ENCODE measurements at regions not wholly inside any gene's neighbourhood (a gene's known extent, or its start where the extent isn't known, plus 50 kb on each side); places are given as distances from the start of the nearest gene placed in this dataset.
"Not testable (repeated sequence)": the region's sequence is repeated elsewhere in the genome, so short reads cannot be mapped to it uniquely, and the experiment has no call there.

- no peak for DNase-seq (ENCODE audit: extremely low read depth, low read depth)
- H3K4me3 ChIP-seq (replicated peaks; ENCODE audit: low read depth, low read length), result no peak overlapping the region
- TF ChIP-seq, protein P1, sequence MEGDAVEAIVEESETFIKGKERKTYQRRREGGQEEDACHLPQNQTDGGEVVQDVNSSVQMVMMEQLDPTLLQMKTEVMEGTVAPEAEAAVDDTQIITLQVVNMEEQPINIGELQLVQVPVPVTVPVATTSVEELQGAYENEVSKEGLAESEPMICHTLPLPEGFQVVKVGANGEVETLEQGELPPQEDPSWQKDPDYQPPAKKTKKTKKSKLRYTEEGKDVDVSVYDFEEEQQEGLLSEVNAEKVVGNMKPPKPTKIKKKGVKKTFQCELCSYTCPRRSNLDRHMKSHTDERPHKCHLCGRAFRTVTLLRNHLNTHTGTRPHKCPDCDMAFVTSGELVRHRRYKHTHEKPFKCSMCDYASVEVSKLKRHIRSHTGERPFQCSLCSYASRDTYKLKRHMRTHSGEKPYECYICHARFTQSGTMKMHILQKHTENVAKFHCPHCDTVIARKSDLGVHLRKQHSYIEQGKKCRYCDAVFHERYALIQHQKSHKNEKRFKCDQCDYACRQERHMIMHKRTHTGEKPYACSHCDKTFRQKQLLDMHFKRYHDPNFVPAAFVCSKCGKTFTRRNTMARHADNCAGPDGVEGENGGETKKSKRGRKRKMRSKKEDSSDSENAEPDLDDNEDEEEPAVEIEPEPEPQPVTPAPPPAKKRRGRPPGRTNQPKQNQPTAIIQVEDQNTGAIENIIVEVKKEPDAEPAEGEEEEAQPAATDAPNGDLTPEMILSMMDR (IDR thresholded peaks at IDR 0.05; ENCODE audit: low read depth, low read length, missing control alignments), result no peak
These were observed 946.0 kb downstream of the FAM181B start for GRCh38 chr11:81787584-81788049.

DNA sequence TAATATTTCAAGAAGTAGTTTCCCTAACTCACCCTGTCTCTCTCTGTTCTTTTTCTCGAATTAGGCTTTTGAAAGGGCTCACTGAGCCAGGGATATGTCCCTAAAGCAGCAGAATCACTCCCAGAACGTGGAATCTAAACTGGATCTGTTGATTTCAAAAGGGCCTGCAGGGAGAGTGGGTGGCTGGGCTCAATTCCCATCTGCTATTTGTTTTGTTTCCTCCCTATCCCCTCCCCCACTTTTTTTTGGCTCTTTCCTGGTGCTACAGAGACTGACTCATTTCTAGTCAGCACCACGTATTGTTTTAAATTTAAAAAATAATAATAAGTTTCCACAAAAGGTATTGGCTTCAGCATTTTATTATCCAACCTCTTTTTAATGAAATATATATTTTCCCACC is 961.5 kb downstream of the FAM181B start:
- H3K4me3 ChIP-seq (replicated peaks; ENCODE audit: low read depth, low read length), result no peak overlapping the region
- no peak for DNase-seq (ENCODE audit: extremely low read depth, low read depth)
- TF ChIP-seq, protein P1 (IDR thresholded peaks at IDR 0.05; ENCODE audit: low read depth, low read length, missing control alignments), result no peak

DNA sequence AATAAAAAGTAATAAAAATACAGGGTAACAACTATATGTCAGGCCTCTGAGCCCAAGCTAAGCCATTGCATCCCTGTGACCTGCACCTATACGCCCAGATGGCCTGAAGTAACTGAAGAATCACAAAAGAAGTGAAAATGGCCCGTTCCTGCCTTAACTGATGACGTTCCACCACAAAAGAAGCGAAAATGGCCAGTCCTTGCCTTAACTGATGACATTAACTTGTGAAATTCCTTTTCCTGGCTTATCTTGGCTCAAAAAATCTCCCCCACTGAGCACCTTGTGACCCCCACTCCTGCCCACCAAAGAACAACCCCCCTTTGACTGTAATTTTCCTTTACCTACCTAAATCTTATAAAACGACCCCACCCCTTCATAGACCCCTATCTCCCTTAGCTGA is 963.8 kb downstream of the FAM181B start:
- not testable (repeated sequence) for H3K4me3 ChIP-seq (replicated peaks; ENCODE audit: low read depth, low read length); DNase-seq (ENCODE audit: extremely low read depth, low read depth)

DNA sequence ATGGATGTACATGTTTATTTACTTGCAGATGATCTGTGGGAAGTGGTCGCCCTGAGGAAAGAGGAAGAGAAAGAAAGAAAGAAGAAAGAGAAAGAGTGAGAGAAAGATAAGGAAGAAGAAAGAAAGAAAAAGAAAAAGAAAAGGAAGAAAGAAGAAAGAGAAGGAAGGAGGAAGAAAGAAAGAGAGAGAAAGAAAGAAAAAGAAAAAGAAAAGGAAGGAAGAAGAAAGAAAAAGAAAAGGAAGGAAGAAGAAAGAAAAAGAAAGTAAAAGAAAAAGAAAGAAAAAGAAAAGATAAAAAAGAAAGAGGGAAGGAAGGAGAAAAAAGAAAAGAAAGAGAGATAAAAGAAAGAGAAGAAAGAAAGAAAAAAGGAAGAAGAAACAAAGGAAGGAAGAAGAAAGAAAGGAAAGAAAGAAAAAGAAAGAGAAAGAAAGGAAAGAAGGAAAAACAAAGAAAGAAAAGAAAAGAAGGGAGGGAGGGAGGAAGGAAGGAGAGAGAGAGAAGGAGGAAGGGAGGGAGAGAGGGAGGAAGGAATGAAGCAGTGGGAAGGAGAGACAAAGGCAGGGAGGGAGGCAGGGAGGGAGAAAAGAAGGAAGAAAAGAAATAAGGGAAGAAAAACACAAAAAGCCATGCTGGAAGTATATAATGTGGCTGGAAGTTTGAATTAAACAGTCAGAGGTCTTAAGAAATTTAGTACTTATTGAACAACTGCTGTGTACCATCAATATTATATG is 976.6 kb downstream of the FAM181B start:
- H3K4me3 ChIP-seq (replicated peaks; ENCODE audit: low read depth, low read length), result no peak overlapping the region
- TF ChIP-seq, protein P1 (IDR thresholded peaks at IDR 0.05; ENCODE audit: low read depth, low read length, missing control alignments), result no peak
- no peak for DNase-seq (ENCODE audit: extremely low read depth, low read depth)

- TF ChIP-seq, protein P1 (IDR thresholded peaks at IDR 0.05; ENCODE audit: low read depth, low read length, missing control alignments), result no peak
- no peak for DNase-seq (ENCODE audit: extremely low read depth, low read depth)
- no peak overlapping the region for H3K4me3 ChIP-seq (replicated peaks; ENCODE audit: low read depth, low read length)
These were observed 984.4 kb downstream of the FAM181B start for GRCh38 chr11:81749245-81749644.

GRCh38 chr11:81744336-81745116 is 989.1 kb downstream of the FAM181B start:
- TF ChIP-seq, protein P1 (IDR thresholded peaks at IDR 0.05; ENCODE audit: low read depth, low read length, missing control alignments), result no peak
- H3K4me3 ChIP-seq (replicated peaks; ENCODE audit: low read depth, low read length), result no peak overlapping the region
- DNase-seq (ENCODE audit: extremely low read depth, low read depth), result no peak

- DNase-seq (ENCODE audit: extremely low read depth, low read depth), result no peak
- TF ChIP-seq, protein P1 (IDR thresholded peaks at IDR 0.05; ENCODE audit: low read depth, low read length, missing control alignments), result no peak
- H3K4me3 ChIP-seq (replicated peaks; ENCODE audit: low read depth, low read length), result no peak overlapping the region
These were observed 1008.0 kb downstream of the FAM181B start for GRCh38 chr11:81725701-81726100.

All from HFF-Myc (cell line).